Renal pelvis (tissue), 1 donor: ENCODE measurements at regions not wholly inside any gene's neighbourhood (a gene's known extent, or its start where the extent isn't known, plus 50 kb on each side); places are given as distances from the start of the nearest gene placed in this dataset.
"Not testable (repeated sequence)": the region's sequence is repeated elsewhere in the genome, so short reads cannot be mapped to it uniquely, and the experiment has no call there.

Experiments used
- DNase-seq: peaks from one replicate; pipeline ENCODE4 v3.0.0-alpha.2; 2013

DNA sequence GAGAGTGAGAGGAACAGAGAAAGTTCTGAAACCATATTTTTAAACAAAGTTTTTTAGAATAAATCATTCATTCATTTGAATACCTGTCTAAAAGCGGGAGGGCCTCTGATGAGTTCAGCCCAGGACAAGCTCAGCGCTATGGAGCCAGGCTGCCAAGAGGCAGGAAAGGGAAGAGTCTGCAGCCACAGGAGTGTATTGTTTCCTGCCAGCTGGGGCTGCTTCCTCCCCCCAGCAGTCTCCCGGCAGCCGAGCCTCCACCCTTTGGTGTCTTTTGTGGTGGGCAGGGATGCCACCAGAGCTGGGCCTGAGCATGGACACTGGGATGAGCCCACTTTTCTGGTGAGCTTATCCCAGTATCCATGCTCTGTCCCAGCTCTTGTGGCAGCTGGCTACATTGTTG lies 199.5 kb upstream of the TPRG1 start:
- DNase-seq, result no peak

- DNase-seq, result no peak
Measured at GRCh38 chr3:188974856-188975599, 196.7 kb upstream of the TPRG1 start.

DNA sequence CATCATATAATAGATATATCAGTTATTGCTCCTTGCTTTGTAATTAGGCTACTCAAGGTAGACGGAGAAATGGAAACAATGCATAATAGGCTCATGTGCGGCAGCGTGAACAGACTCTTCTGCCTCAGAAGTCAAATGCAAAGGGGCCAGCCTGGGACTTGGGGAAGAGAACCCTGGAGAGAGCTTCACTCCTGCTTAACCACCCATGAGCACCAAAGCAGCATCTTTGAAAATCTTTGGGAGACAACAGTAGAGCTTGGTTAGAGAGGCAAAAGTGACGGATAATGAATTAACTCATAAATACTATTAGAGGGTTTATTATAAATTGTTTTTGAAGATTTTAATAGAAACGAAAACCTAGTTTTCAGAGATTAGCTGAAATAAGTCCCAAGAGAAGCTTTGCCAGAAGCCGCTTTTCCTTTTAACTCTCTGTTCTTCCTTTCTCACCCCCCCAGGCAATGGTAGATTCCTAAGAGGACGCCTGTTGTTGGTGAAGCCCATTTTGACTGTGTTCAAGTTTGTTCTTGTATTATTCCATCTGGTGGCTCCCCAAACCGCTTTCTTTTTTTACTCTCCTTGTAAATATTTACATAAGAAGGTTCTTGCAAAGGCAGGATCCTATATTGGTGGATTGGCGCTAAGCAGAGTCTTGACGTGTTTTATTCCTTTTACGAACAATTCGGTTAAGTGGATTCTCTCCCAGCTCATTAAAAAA lies 196.0 kb upstream of the TPRG1 start:
- DNase-seq, result no peak

GRCh38 chr3:188976407-188976806 lies 195.4 kb upstream of the TPRG1 start:
- DNase-seq, result no peak

DNA sequence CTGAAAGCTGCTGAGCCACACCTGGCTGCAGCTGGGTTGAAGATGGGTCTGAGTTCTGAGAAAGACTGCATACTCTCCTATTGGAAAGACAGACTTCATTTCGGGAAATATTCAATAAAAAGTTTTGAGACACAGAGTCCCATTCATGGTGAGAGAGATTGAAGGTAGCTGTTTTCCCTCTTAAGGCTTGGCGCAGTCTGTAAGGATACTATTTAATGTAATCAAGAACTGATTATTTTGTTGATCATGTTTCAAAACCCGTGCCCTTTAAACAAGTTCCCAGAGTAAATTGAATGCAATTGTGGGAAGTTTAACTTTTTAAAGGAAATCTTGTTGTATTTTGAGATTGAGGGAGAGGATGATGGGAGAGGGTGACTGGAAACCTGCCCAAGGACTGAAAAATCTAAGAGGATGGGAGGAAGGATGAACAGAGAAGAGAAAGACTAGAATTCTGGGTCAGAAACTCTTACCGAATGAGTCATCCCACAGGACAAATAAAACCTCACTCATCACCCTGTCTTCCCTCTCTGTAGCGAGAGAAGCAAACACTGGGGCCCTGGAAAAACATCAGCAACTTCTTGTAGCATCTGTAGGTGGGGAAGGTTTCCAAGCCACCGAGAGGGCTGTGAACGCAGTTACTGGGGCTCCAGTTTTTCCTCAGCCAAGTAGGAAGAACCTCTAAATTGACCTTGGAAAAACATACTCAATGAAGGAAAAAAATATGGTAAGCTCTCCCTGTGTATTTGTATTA lies 193.2 kb upstream of the TPRG1 start:
- no peak for DNase-seq

DNA sequence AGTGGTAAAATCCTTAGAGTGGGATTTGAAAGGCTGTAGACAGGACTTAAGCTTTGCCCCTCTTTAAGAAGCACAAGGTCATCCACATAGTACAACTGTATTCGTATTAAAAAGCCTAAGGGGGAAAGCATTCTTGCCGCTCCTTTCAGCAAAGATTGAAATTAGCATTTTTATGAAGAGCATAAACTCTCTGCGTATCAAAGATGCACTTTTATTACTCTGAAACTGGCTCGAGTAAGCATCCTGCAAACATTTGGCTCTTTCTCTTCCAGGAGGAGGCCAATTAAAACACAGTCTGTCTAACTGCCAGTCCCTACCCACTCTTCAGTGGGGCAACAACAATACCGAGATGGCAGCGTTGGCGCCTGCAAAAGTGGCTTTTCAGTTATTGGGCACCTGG lies 192.5 kb upstream of the TPRG1 start:
- DNase-seq, result no peak

DNA sequence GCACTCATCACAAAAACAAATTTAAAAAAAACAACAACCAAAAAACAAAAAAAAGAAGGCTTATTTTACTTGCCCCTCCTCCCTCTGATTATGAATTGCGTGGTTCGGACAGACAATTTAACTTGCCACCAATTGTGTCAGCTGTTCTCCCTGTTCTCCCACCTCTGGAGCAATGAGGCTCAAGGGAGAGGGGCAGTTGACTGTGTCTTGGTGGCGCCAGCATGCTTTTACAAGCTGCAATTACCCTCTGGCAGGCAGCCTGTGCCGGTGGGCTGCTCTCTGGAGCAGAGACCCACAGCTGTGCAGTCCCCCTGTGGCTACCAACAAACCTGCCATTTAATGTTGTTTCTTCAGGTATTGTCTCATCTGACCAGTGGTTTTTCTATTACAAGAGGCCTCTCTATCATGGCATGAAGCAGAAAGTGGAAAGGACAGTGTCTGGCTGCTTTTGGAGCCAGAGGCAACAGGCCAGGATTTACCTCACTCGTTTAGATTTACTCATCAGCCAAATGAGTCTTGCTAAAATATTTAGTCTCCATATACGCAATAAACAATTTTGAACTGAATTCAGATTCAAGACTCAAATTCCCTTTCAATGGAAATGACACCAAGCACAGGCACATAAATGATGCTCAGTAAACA lies 192.0 kb upstream of the TPRG1 start:
- DNase-seq, result peak; percentile 33

- DNase-seq, result no peak
Measured at GRCh38 chr3:188993181-188993580, 178.6 kb upstream of the TPRG1 start.

- no peak for DNase-seq
Measured at GRCh38 chr3:189001559-189001958, 170.2 kb upstream of the TPRG1 start.

DNA sequence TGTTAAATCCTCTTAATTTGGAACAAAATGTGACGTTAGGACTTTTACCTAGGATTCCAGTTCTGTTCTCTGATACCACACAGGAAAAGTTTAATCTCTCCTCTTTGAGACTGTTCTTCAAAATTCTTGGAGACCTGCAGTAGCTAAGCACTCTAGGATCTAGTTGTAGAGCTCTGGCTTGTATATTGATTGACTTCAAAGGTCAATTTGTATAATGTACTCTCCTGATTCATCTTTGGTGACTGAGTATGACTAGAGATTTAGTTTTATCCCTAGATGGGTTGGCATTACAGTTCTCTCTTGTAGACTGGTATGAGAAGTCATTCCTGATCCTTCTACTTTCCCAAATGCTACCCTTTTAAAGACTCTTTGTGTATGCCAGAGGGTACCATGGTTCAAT lies 168.4 kb upstream of the TPRG1 start:
- DNase-seq, result no peak

DNA sequence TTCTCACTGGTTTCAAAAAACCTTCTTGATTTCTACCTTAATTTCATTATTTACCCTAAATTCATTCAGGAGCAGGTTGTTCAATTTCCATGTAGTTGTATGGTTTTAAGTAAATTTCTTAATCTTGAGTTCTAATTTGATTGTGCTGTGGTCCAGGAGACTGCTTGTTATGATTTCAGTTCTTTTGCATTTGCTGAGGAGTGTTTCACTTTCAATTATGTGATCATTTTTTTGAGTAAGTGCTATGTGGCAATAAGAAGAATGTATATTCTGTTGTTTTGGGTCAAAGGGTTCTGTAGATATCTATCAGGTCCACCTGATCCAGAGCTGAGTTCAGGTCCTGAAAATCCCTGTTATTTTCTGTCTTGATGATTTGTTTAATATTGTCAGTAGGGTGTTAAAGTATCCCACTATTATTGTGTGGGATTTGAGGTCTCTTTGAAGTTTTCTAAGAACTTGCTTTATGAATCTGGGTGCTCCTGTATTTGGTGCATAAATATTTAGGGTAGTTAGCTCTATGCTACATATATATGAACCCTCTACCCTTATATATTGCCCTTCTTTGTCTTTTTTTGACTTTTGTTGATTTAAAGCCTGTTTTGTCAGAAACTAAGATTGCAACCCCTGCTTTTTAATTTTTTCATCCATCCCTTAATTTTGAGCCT lies 158.4 kb upstream of the TPRG1 start:
- DNase-seq, result no peak

DNA sequence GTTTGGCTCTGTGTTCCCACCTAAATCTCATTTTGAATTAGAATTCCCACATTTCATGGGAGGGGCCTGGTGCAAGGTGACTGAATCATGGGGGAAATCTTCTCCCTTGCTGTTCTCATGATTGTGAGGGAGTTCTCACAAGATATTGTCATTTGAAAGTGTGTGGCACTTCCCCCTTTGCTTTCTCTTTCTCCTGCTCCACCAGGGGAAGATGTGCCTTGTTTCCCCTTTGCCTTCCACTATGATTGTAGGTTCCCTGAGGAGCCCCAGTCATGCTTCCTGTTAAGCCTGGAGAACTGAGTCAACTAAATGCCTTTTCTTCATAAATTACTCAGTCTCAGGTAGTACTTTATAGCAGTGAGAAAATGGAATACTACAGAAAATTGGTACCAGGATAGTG lies 157.2 kb upstream of the TPRG1 start:
- no peak for DNase-seq

- not testable (repeated sequence) for DNase-seq
Measured at GRCh38 chr3:189022576-189023466, 148.9 kb upstream of the TPRG1 start.

DNA sequence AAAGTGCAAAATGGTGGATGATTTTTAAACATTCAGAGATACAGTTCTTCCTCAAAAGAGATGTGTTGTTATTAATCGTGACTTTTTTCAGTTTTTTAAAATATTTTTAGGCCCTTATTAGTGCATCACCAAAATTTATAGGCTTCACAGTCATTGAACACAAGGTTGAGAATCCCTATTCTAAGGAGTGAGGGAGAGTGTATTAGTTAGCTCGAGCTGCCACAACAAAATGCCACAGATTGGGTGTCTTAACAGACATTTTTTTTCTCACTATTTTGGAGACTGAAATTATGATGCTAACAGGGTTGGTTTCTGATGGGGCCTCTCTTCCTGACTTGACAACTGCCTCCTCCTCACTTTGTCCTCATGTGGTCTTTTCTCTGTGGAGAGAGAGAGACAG lies 145.9 kb upstream of the TPRG1 start:
- DNase-seq, result no peak

DNA sequence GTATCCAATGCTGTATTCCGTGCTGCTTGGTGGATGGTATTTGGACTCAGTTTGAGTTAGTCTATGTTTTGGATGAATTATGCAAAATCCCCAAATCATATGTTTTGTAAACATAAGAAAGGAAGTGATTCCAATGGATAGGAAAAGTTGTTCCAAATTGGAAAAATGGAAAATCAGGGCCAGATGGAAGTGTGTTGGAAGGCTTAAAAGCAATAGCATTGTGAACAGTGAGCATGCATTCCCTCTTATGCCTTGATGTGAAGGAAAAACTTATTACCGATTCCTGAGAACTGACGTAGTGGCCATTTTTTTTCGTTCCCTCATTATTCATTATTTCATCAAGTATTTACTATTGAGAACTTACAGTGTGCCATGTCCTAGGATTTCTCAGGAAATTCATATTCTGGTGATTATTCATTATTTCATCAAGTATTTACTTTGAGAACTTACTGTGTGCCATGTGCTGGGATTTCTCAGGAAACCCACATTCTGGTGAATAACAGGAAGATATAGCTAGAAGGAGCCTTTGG lies 144.1 kb upstream of the TPRG1 start:
- no peak for DNase-seq

DNA sequence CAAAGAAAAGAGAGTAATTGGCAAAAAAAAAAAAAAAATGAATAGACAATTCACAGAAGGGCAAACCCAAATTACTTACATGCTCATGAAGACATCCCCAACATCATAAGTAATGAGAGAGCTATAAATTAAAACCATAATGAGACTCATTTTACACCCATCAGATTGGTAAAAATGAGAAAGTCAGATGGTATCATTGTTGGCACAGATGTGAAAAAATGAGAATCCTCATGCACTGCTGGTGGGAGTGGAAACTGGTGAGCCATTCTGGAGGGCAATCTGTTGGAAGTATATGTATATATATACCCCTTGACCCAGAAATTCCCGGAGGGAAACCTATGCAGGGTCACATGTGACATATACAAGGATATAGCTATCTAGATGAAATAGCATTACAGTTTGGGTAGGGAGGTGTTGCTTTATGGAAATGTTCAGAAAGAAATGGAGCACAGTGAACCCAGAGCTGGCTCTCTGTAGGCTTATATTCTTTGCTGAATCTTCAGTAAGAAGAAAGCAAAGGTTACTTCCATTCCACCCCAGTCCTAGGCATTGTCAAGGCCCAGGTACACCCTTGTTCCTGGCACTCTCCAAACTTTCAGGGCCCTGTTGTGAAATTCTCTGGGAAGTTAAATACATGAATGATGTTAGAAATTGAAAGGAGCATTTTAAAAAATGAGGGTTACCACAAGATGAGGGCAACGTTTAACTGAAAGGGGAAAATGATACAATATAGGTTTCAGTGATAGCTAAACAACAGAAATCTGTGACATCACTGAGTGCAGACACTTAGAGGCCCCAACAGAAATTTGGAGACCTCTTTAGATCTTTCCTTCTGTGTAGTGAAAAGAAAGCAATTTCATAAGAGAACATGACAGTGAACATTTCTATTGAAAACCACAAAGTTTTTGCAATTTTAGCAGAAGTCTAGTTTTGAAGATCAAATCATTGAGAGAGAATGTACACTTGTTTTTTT lies 132.7 kb upstream of the TPRG1 start:
- DNase-seq, result no peak

DNA sequence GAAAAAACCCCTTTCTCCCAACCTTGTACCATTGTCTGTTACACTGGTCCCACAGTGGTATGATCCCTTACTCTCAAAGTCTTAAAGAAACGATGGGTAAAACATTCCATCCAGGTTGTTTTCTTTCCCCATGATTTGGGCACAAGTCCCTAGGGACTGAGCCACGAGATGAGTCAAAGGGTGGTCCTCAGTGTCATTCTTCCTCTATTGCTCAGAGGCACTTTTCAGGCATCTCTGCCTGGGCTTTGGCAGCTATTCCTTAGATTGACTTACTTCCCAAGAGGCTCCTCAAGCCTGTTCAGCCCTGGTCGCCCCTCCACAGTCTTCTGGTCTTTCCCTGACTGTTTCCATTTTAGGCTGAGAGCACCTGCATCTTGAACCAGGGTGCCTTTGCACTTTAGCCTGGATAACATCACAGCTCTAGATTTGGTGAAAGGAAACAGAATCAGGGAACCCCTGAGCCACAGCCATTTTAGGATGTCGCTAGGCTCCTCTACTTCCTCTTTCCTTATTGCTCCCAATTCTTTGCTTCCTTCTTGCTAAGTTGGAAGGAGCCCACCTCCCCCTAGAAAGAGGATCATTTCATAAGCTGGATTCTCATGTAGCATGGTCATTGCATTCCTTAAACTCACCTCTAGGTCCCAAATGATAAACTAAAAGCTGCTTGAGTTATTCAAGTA lies 131.0 kb upstream of the TPRG1 start:
- no peak for DNase-seq

- peak; percentile 4 for DNase-seq
Measured at GRCh38 chr3:189041482-189042090, 130.2 kb upstream of the TPRG1 start.
